Lower leg skin (tissue), 3 donors: ENCODE measurements at regions not wholly inside any gene's neighbourhood (a gene's known extent, or its start where the extent isn't known, plus 50 kb on each side); places are given as distances from the start of the nearest gene placed in this dataset.

Experiments used
- CTCF ChIP-seq, 3 donors: fragments of 450-650 bp; IDR thresholded peaks; one replicate each; pipeline ENCODE4 v1.5.1; 2016; ENCODE audit warnings: antibody characterized with exemption in 3 of 3, mild to moderate bottlenecking in 3 of 3, moderate library complexity in 2 of 3
- POLR2A ChIP-seq, 2 donors: fragments of 450-650 bp; IDR thresholded peaks; one replicate each; pipeline ENCODE4 v1.6.1; 2016 to 2017; ENCODE audit warnings: antibody characterized with exemption in 2 of 2, mild to moderate bottlenecking in 1 of 2, moderate library complexity in 1 of 2

DNA sequence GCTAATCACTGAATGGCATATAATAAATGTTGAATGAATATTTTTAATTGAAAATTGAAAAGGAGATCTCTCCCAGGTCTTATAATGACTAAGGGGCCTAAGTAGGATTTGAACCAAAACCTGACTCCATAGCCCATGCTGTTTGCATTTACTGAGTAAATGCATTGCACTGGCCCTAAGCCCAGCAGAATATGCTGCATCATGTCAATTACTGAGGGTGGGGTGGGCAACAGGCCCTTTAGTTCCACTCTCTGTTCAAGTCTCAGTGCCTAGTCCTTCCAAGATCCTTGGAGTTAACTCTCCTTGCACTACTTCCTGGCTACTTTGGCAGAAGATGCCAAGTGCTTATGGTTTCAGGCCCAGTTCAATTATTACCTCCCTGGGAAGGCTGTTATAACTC, 203.8 kb upstream of the DAB1 start:
- TF ChIP-seq CTCF (IDR thresholded peaks at IDR 0.05) (no peak), POLR2A (IDR thresholded peaks at IDR 0.05) (no peak)
